GM21447 (cell line): ENCODE measurements at regions not wholly inside any gene's neighbourhood (a gene's known extent, or its start where the extent isn't known, plus 50 kb on each side); places are given as distances from the start of the nearest gene placed in this dataset.
A peak's percentile ranks its signal among the peaks of the same experiment; 100 is the strongest.

Source experiments
- ATAC-seq: cut with Tn5 transposase; IDR thresholded peaks from one replicate; pipeline ENCODE4 v1.9.1; 2021; ENCODE audit not compliant: unreplicated experiment

DNA sequence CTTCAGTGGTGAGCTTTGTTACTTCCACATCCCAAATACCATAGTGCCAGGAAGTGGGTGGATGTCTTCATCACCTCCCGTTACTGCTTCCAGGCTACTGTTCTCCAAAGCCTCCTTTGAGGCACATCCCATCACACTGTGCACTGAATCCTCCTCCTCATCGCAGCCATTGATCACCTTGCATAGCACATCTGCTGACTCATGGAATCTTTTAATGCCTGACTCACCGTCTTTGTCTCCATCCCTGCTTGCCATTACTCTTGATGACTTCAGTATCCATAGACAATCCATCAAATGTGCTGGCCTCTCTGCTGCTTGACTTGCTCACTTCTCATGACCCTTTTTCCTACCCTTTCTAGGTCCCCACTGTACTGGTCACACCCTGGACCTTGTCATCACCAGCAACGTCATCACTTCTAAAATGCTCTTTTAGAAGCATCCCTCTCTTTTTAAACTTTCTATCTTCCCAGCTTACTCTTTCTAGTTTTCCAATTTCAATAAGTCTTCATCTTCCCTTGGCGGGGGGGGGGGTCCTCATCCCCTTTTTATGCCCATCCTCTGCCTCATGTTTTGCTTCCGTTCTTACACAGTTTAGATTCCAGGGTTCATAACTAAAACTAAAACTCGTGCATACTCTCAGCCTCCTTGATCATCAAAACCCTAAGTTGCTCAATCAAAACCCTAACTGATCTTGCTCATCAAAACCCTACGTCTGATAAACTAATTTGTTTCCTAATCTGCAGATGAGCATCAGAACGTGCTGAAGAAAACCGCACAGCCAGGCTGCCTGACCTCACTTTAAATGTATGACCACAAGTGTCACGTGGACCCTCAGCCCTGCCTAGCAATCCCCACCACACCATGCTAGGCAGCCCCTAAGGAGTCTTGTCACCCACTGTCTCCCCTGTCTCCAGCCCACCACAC is 289.7 kb upstream of the ZFHX3 start:
- no peak for ATAC-seq

DNA sequence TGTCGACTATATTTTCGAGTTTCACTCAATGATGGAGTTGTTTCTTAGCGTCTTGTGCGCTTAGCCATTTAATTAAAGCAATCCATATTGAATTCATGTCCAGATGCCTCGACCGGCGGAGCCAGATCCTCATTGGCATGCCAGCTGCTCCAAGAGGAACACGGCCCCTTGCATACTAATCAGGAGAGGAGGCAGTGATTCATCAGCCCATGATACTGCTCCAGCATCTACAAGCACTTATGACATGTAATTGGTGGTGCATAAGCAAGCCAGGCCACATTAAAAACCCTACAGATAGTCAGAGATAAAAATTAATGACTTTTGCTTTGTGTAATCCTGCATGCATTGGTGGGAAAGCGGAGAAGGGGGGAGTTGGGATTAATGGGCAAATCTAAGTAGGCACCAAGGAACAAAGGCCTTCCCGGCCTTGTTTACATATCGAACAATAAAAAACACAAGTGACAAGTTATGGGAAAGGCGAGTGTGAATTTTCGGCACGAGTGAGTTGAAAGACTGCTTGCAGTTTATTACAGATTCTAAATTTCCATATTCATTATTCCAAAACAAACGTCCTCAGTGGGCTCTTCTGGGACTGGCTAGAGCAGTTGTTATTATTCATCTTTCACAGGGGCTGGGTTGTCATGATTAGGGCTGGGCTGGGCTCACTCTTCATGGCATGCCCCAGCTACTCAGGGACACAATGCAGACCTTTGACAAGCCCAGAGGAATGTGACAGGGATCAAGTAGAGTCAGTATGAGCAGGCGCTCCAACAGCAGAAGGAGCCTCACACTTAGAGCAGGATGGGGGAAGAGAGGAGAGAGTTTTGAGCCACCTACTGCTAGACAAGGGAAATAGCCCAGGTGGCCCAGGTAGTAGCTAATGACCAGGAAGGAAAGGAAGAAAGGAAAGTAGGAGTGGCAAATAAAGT is 281.7 kb upstream of the ZFHX3 start:
- no peak for ATAC-seq

DNA sequence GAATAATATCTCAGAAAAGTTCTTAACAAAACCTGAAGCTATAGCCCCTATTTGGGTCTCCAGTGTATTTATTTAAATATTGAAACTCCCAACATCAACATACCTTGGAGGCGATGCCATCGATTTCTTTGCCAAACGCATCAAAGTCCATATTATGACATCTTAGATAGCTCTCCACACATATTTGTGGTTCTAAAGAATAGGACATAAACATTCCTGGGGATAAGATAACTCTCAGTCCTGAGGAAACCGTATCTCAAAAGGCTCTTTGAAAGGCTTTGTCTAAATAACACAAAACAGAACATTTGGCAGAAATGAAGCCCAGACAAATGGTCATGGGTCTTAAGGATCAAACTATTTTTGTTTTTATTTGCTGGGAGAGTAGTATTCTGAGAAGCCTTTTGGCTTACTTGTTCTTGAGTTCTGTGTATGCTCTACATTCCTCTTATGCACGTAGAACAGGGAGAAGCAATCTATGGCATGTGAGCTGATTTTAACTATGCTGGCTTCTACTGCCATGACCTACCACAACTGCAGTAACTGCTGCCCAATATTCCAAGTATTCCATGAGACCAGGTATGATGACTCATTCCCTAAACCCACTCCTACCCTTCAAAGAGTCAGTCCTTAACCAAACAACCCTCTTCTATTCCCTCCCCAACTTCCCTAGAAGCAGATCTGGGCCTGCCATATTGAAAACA is 279.0 kb upstream of the ZFHX3 start:
- no peak for ATAC-seq

DNA sequence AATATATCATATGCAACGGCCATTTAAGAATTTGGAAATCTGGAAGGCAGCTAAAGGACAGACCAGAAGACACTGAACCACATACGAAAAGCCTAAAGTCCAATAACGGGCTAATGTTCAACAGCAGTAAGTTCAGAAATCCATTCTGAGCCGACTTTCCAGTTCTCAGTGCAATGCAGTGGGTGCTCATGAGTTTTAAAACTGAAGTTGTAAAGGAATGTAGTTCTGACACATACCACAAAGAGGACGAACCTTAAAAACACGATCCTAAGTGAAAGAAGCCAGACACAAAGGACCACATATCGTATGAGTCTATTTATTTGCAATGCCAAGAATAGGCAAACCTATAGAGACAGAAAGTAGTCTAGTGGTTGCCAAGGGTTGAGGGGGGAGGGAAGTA is 278.3 kb upstream of the ZFHX3 start:
- no peak for ATAC-seq

DNA sequence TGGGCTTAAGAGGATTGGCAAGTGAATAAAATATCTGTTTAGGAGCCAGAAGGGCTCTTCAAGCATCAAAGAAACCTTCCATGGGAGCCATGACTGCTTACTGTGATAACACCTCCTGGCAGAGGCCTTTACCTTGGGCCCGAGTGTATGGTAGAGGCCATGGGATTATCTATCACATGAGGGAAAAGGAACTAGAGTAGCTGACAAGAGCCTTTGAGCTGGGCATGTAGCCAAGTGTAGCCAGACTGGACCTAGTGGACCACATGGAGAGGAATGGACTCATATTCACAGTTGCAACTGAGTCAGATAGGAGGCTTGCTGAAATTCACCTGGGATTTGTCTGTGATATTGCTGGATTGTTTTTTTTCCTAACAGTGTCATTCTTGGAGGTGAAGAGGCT is 276.0 kb upstream of the ZFHX3 start:
- no peak for ATAC-seq

DNA sequence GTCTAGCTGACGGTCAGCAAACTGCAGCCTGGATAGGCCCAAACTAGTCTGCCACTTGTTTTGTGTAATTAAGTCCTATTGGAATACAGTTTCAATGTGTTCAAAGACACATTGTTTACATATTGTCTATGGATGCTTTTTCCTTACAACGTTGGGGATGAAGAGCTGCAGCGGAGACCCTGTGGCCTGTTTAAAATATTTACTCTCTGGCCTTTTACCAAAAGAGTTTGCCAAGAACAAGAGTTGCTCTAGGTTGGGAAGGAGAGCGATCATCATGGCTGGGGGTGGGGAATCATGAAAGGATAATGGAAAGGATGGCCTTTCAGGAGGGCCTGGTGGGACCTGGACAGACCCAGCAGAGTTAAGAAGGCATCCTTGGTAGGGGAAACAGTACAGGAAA is 274.9 kb upstream of the ZFHX3 start:
- ATAC-seq: no peak

DNA sequence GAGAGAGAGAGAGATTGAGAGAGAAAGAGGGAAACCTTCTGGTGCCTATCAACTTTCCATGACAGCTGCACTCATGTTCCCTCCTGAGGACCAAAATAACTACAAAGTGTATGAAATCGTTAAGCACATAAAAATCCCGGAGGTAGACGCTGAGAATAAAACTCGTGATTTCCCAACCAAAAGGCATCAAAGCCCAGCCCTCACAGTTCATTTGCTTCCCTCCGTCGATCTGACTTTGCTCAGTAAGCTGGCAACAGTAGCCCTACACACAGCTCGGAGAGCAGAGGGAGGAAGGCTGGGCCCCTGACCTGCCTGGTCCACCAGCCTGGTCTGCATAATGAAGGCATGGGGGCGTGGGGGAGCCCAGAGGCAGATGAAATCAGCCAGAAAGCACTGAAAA is 273.9 kb upstream of the ZFHX3 start:
- ATAC-seq: no peak

DNA sequence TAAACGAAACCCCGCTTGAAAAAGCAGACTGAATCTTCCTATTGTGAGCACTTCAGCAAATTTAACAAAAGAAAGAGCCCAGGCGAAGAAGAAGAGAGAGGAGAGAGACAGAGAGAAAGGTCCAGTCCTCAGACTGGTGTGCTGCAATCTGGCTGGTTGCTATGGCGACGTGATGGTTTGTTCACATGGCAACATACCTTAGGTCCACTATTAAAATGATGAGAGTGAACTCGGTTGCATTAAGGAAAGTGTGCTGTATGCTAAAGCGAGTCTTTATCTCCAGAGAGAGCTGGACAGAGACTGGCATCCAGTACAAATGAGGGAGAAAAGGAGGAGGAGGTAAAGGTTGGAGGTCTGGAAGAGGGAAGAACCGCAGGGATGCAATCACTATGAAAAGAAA is 271.8 kb upstream of the ZFHX3 start:
- ATAC-seq: no peak

DNA sequence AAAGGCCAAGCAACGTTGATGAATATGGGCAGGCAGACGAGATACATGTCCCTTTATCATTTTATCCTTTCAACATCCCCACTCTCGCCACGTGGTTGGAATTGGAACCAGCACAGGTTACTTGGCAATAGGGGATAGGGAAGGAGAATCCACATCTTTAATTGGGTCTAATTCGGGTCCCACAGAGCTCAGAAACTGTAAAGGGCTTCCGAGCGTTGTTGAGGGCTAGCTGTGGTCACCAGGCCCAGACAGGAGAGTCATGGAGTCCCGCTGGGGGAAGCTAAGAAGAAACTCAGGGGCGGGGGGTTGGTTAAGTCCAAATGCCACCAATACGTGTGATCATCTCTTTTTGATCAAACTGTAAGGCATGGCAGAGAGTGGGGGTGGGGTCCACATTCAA is 271.3 kb upstream of the ZFHX3 start:
- ATAC-seq: no peak

DNA sequence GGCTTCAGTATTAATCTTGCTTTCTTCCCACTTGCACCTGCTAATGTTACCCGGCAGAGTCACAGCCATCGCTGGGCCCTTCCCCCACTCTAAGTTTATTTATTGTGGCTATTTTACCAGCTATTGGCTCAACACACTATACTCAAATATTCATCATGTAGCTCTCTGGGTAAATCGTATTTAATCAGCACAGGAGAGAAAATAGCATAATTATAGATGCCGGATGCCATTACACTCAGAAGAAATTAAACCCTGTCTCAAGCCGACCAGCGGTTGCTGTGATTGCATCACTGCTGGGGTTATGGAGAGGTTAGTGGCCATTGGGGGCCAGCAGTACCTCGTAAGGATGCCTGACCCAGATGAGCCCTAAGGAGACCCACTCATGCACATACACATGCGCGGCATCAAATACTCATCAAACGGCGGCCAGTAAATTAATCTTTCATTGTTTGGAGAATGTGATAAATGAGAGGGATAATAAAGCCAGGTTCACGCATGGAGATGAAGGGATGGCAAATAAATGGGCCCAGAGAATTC is 269.5 kb upstream of the ZFHX3 start:
- ATAC-seq: no peak

DNA sequence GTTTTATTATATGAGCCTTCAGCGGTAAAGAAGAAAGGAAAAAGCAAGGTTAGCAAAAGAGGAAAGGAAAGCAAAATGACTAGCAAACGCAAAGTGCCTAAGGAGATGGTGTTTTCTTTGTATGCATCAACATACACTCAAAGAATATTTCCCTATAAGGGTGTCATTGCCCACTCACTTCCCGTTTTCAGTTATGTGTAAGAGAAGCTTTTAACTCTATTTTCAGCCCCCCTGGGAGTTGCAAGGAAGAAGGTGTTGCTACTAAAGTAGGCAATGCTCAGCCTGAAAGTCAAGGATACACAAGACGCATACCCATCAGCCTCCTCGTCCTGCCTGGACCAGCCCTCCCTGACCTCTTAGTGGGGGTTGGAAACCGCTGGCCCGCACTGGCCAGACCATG is 267.7 kb upstream of the ZFHX3 start:
- ATAC-seq: peak; percentile 92

DNA sequence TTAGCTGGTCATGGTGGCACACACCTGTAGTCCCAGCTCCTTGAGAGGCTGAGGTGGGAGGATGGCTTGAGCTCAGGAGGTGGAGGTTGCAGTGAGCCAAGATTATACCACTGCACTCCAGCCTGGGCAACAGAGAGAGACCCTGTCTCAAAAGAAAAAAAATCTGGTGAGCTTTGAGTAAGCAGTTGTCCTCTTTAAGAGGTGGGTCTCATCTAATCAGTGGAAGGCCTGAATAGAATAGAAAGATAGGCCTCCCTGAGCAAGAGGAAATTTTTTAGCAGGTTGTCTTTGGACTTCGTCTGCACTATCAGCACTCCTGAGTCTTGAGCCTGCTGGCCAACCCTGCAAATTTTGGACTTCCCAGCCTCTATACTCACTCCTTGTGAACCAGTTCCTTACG is 266.0 kb upstream of the ZFHX3 start:
- no peak for ATAC-seq

DNA sequence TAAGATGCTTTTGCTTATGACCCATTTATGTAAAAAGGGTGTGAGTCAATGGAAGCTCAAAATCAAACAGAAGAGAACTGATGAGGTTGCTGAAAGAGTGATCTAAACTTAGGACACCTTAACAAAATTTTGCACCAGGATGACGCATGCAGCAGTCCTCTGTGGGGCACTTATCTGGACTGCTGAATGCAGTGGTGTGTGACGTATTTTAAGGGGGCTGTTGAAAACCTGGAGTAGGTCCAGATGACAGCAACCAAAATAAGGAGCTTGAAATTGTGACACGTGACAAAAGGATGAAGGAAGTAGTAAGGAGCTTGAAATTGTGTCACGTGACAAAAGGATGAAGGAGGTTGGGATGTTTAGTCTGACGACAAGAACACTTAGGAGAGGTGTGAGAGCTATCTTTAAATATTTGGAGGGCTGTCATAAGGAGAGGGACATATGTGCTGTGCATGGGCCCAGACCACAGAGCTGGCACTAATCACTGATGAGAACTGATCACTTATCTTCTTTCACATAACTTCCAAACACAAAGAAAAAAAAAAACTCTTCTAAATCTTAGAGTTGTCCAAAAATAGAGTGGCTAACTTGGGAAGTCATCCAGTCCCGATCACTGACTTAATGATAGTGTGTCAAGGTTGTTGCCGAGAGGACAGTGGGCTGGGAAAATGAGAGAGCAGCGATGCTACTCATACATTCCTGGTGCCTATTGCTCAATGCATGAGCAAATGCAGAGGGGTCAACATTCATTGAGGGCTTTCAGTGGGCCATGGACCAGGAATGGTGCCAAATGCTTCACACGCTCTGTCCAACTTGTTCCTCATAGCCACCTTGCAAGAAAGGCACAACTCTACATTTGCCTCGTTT is 264.2 kb upstream of the ZFHX3 start:
- ATAC-seq: no peak

DNA sequence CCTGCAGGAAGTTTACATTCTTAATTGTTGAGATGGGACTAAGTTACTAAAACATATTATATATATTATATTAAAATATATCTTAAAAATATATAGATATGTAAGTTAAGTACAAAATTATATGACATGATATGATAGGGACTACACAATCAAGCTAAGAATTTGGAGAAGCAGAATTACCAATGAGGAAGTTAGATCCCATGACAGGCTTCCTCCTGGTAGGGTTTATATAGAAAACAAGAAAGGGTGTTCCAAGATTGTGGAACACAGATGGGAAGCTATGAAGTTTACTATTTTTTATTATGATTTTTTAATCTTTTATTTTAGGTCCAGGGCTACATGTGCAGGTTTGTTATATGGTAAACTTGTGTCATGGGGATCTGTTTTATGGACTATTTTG is 260.8 kb upstream of the ZFHX3 start:
- no peak for ATAC-seq

DNA sequence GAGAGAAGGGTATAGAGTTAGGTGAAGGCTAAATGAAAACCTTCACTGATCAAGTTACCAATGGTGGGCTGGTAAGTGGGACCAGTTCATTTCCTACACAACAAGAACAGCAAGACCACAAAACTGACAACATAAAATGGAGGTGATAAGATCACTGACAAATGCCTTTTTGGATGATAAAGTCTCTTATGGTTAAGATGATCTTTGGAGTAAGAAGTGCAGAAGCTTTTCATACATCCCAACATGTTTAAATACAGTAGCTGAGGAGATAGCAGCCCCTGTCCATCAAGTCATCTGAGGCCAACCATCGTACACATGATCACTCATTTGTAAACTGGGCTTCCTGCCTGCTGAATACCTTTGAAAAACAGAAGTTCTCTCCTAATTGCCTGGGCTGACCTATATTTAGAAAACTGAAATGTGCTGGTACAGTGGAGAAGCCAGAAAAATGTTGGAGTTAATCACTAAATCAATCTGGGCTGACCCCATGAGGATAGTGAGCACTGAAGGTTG is 259.0 kb upstream of the ZFHX3 start:
- ATAC-seq: no peak

DNA sequence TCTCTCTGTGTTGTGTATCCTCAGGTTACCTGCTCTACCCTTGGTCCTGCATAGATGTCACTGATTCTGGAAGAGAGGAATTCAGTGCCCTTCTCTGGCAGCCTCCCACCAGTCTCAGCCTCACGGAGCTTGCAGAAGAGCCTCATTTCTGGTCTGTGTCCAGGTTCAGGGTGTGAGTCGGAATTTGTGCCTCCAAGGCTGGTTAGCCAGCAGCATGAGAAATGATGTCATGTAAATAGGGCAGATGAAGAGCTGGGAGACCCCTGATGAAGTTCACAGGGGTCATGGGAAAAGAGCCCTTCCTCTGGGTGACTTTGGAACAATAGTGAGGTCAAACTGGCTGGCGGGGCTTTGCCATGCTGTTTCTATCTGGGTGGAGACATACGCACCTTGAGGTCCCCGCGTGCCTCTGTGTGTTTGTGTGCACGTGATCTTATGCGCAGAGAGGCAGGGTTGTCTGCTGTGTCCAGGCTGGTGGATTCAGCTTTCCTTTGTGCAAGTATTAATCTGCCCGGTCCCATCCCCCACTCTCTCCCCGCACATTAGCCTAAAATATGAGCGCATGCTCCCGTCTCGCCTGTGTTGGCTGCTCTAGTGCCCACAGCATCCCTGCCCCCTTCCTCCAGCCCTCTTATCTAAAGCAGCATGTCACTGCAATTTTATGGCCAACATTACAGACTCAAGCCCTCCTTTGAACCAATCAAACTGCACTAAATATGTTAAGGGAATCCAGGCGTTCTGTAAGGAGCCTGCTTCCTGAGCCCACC is 256.3 kb upstream of the ZFHX3 start:
- no peak for ATAC-seq

DNA sequence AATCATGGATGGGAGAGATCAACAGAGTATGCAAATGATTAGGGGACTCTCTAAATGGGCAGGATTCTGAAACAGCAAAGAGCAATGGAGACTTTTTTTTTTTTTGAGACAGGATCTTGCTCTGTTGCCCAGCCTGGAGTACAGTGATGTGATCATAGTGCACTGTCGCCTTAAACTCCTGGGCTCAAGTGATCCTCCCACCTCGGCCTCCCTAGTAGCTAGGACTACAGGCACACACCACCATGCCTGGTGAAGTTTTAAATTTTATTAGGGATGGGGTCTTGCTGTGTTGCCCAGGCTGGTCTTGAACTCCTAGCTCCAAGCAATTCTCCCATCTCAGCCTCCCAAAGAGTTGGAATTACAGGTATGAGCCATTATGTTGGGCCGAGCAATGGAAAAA is 255.0 kb upstream of the ZFHX3 start:
- no peak for ATAC-seq

DNA sequence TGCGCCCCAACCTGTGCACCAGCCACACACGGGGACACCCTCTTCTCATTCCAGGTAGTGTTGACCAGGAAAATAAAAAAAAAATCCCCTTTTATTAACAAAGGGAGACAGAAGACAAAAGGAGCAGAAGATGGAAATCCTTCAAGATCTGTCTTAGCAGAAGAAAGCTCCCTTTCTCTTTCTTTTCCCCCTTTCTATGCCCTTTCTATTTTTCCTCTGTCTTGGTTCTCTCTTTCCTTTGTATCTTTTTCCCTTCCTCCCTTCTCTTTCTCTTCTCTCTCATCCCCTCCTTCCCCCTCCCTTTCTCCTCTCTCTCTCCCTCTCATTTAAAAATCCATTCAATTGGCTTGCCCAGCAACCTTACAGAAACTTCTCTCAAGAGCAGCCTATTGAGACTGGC is 254.1 kb upstream of the ZFHX3 start:
- no peak for ATAC-seq

DNA sequence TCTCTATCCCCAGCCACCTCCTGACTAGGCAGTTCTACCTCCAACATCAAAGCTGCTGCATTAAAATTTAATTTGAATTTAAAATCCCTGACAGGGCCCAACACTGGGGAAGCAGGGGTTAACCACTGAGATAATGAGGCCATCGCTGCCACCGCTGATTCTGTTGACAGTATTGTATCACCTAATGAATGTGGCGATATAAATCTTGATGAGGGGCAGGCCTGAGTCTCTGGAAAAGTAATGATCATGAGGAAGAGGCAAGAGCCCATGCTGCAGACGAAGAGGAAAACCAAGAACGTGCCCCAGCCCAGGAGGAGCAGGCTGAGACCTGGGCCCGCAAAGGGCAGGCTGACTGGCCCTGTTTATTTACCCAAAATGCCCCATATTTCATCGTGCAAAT is 251.4 kb upstream of the ZFHX3 start:
- no peak for ATAC-seq
